CD8-positive, alpha-beta memory T cell (primary cell): ENCODE measurements at regions not wholly inside any gene's neighbourhood (a gene's known extent, or its start where the extent isn't known, plus 50 kb on each side); places are given as distances from the start of the nearest gene placed in this dataset.
"Not testable (repeated sequence)": the region's sequence is repeated elsewhere in the genome, so short reads cannot be mapped to it uniquely, and the experiment has no call there.

Experiments
- CTCF ChIA-PET: fragments of 350-600 bp; sonication (Branson Sonifier 250); formaldehyde crosslinking; loops from one replicate; lab custom pipeline; 2021; ENCODE audit warnings: antibody characterized with exemption; lab: Charles Lee
- POLR2A ChIA-PET: fragments of 350-600 bp; sonication (Branson Sonifier 250); formaldehyde crosslinking; loops from one replicate; lab custom pipeline; 2021; ENCODE audit warnings: antibody characterized with exemption; lab: Charles Lee
- DNase-seq, 5 donors: peaks; one replicate each; pipeline versions ENCODE4 v3.0.0 to v3.0.0-alpha.2; 2020 to 2022; ENCODE audit warnings: mixed read lengths in 1 of 5
- H3K27ac ChIP-seq: one replicate; pipeline ENCODE4 v1.7.0; 2013; ENCODE audit warnings: low read depth, mild to moderate bottlenecking, low read length, moderate library complexity
- H3K27me3 ChIP-seq: 2 replicates; pipeline ENCODE4 v1.7.0; 2013; ENCODE audit warnings: low read length, mild to moderate bottlenecking; ENCODE audit not compliant: insufficient read depth, poor library complexity, severe bottlenecking
- H3K36me3 ChIP-seq: 2 replicates; pipeline ENCODE4 v1.7.0; 2013; ENCODE audit warnings: mild to moderate bottlenecking, low read length, moderate library complexity; ENCODE audit not compliant: insufficient read depth
- H3K4me1 ChIP-seq: 2 replicates; pipeline ENCODE4 v1.7.0; 2013; ENCODE audit warnings: mild to moderate bottlenecking, low read length, moderate library complexity; ENCODE audit not compliant: insufficient read depth
- H3K4me3 ChIP-seq: 2 replicates; pipeline ENCODE4 v1.7.0; 2013; ENCODE audit warnings: mild to moderate bottlenecking, low read length
- H3K9me3 ChIP-seq: 2 replicates; pipeline ENCODE4 v1.7.0; 2013; ENCODE audit warnings: mild to moderate bottlenecking, low read length
- H3K27ac Mint-ChIP-seq, 8 donors: one replicate each; pipeline ENCODE4 v1.8.0; 2020 to 2021; ENCODE audit warnings: mixed read lengths in 8 of 8, mild to moderate bottlenecking in 6 of 8, inconsistent platforms in 3 of 8, moderate library complexity in 3 of 8
- H3K27me3 Mint-ChIP-seq, 2 donors: one replicate each; pipeline ENCODE4 v1.8.0; 2020 to 2021; ENCODE audit warnings: mixed read lengths in 2 of 2, mild to moderate bottlenecking in 1 of 2, moderate library complexity in 1 of 2
- H3K36me3 Mint-ChIP-seq, 3 donors: one replicate each; pipeline ENCODE4 v1.8.0; 2020 to 2021; ENCODE audit warnings: mixed read lengths in 3 of 3, inconsistent platforms in 1 of 3, mild to moderate bottlenecking in 1 of 3
- H3K4me1 Mint-ChIP-seq, 3 donors: one replicate each; pipeline ENCODE4 v1.8.0; 2020 to 2021; ENCODE audit warnings: mixed read lengths in 3 of 3, inconsistent platforms in 1 of 3, mild to moderate bottlenecking in 1 of 3
- H3K4me3 Mint-ChIP-seq, 7 donors: one replicate each; pipeline ENCODE4 v1.8.0; 2020 to 2021; ENCODE audit warnings: mixed read lengths in 7 of 7, mild to moderate bottlenecking in 6 of 7, moderate library complexity in 4 of 7, inconsistent platforms in 2 of 7
- H3K9me3 Mint-ChIP-seq, 5 donors: one replicate each; pipeline ENCODE4 v1.8.0; 2020 to 2022; ENCODE audit warnings: mixed read lengths in 5 of 5, mild to moderate bottlenecking in 3 of 5, moderate library complexity in 2 of 5, inconsistent platforms in 1 of 5

DNA sequence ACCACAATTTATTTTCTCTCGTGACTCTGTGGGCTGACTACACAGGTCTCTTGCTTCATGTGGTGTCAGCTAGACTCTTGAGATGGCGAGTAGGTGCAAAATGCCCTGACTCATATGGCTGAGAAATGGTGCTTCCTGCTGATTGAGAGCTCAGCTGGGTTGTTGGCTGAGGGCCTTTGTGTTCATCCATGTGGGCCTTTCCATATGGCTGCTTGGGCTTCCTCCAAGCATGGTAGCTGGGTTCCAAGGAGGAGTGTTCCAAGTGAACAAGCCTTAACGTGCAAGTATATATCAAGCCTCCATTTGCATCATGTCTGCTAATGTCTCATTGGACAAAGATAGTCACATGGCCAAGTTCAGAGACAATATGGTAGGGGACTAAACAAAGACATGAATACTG lies 164.0 kb downstream of the PDCD6IP start:
- Histone ChIP-seq H3K4me3 (no peak overlapping the region), H3K27ac (no peak overlapping the region), H3K9me3 (no peaks in the 10 kb centered on the region), H3K4me1 (no peaks in the 10 kb centered on the region), H3K36me3 (no peaks in the 10 kb centered on the region), H3K27me3 (no peaks in the 10 kb centered on the region)
- Mint-ChIP-seq H3K4me3 (no peak overlapping the region), H3K9me3 (peaks cover 0 to 3% (median 0%) of the 10 kb centered on the region in 5 donors), H3K27me3 (peaks cover 1 to 7% of the 10 kb centered on the region in 2 donors), H3K36me3 (no peaks in the 10 kb centered on the region), H3K27ac (peak overlapping the region in 1 of 8 donors; percentile 8), H3K4me1 (no peaks in the 10 kb centered on the region)
- POLR2A ChIA-PET = no interaction called here
- no peak for DNase-seq
- CTCF ChIA-PET = no interaction called here

DNA sequence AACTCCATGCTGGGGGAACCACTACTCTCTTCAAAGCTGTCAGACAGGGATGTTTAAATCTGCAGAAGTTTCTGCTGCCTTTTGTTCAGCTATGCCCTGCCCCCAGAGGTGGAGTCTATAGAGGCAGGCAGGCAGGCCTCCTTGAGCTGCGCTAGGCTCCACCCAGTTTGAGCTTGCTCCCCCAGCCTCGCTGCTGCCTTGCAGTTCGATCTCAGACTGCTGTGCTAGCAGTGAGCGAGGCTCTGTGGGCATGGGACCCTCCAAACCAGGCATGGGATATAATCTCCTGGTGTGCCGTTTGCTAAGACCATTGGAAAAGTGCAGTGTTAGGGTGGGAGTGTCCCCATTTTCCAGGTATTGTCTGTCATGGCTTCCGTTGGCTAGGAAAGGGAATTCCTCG lies 171.8 kb downstream of the PDCD6IP start:
- Mint-ChIP-seq H3K9me3 (peaks cover 0 to 11% (median 7%) of the 10 kb centered on the region in 5 donors), H3K27me3 (peaks cover 11 to 30% of the 10 kb centered on the region in 2 donors), H3K36me3 (peaks cover 0 to 13% (median 1%) of the 10 kb centered on the region in 3 donors)
- CTCF ChIA-PET, H3K4me1 Mint-ChIP-seq, H3K27me3 ChIP-seq, H3K4me1 ChIP-seq, H3K4me3 ChIP-seq, H3K36me3 ChIP-seq, DNase-seq, H3K4me3 Mint-ChIP-seq, H3K27ac ChIP-seq, H3K9me3 ChIP-seq, H3K27ac Mint-ChIP-seq, POLR2A ChIA-PET: not testable (repeated sequence)

DNA sequence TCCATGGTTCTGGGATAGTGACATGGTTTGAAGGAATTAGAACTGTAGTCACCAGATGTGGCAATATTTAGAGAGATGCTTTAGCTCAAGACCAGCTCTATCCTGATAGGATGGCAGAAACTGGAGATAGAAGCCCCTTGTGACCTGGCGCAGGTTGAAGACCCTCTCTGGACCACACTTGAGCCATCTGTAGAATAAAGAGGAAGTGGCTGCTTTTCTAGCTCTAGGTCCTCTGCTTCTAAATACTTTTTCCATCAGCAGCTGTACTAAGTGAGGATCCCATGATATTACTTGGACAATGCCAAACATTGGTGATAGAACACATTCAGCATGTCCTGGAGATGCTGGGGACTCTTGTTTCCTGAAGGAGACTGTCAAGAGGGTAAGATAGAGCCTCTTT lies 172.6 kb downstream of the PDCD6IP start:
- H3K27ac Mint-ChIP-seq = no peak overlapping the region
- Histone ChIP-seq H3K9me3 (no peaks in the 10 kb centered on the region), H3K4me1 (no peaks in the 10 kb centered on the region), H3K27me3 (no peaks in the 10 kb centered on the region), H3K36me3 (no peaks in the 10 kb centered on the region), H3K27ac (no peak overlapping the region), H3K4me3 (no peak overlapping the region)
- H3K9me3 Mint-ChIP-seq = peaks cover 0 to 11% (median 7%) of the 10 kb centered on the region in 5 donors
- no peaks in the 10 kb centered on the region for H3K4me1 Mint-ChIP-seq
- ChIA-PET POLR2A (no interaction called here), CTCF (no interaction called here)
- DNase-seq = no peak
- H3K36me3 Mint-ChIP-seq = peaks cover 0 to 13% (median 1%) of the 10 kb centered on the region in 3 donors
- H3K27me3 Mint-ChIP-seq = peaks cover 11 to 30% of the 10 kb centered on the region in 2 donors
- no peak overlapping the region for H3K4me3 Mint-ChIP-seq

DNA sequence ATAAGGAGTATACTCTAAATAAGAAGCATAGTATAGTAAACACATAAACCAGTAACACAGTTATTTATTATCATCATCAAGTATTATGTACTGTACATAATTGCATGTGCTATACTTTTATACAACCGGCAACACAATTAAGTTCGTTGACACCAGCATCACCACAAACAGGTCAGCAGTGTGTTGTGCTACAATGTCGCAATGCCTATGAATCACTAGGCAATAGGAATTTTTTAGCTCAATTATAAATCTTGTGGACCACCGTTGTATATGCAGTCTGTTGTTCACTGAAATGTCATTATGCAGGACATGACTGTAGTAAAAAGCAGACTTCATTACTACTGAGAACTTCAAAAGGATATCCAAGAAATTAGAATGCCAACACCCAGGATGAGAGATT lies 177.0 kb downstream of the PDCD6IP start:
- no peaks in the 10 kb centered on the region for H3K27me3 ChIP-seq
- Mint-ChIP-seq H3K4me1 (no peaks in the 10 kb centered on the region), H3K27me3 (peaks cover 5 to 20% of the 10 kb centered on the region in 2 donors), H3K36me3 (peaks cover 0 to 8% (median 0%) of the 10 kb centered on the region in 3 donors), H3K9me3 (peaks cover 0 to 4% (median 3%) of the 10 kb centered on the region in 5 donors), H3K4me3 (no peak overlapping the region), H3K27ac (no peak overlapping the region)
- ChIA-PET POLR2A (no interaction called here), CTCF (no interaction called here)
- DNase-seq = no peak
- no peaks in the 10 kb centered on the region for H3K36me3 ChIP-seq
- H3K4me1 ChIP-seq = no peaks in the 10 kb centered on the region
- H3K4me3 ChIP-seq = no peak overlapping the region
- H3K9me3 ChIP-seq = no peaks in the 10 kb centered on the region
- H3K27ac ChIP-seq = no peak overlapping the region

DNA sequence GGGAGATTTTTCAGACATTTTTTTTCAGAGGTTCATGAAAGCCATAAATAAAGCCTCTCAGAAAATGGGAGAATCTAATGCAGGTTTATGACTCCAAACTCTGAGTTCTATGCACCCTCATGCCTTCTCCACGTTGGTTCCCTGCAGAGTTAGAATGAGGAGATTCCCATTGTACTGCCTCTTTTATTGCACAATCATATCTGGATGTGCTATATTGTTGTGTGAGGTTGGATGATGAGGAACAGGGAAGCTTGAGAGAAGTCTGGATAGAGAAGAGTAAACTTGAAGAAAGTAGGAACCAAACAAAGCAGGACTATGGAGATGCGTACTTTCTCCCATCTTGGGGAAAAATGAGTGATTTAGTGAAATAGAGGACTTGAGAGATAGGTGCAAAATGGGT lies 178.8 kb downstream of the PDCD6IP start:
- no peaks in the 10 kb centered on the region for H3K9me3 ChIP-seq
- POLR2A ChIA-PET = no interaction called here
- no peaks in the 10 kb centered on the region for H3K9me3 Mint-ChIP-seq
- H3K27ac Mint-ChIP-seq = no peak overlapping the region
- no peaks in the 10 kb centered on the region for H3K4me1 Mint-ChIP-seq
- CTCF ChIA-PET = no interaction called here
- H3K27me3 Mint-ChIP-seq = peaks cover 0 to 6% of the 10 kb centered on the region in 2 donors
- no peak overlapping the region for H3K4me3 ChIP-seq
- H3K4me3 Mint-ChIP-seq = no peak overlapping the region
- H3K36me3 Mint-ChIP-seq = no peaks in the 10 kb centered on the region
- no peaks in the 10 kb centered on the region for H3K27me3 ChIP-seq
- H3K36me3 ChIP-seq = no peaks in the 10 kb centered on the region
- H3K4me1 ChIP-seq = no peaks in the 10 kb centered on the region
- no peak overlapping the region for H3K27ac ChIP-seq
- DNase-seq = no peak

DNA sequence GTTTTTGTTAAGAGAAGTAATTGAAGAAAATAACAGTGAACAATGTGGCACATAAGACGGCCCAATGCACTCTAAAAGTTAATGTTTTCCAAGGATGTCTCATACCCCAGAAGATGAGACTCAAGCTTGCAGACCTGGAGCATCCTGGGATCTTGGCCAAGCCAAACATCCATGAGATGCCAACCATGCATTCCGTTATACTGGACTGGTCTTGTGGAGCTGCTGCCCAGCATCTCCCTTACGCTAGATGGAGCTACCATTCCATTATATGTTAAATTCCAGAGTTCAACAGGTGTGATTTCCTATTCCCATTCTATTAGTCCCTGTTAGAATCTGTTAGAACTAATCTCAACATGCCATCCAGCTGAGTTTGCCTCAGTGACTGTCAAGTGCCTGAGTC lies 181.8 kb downstream of the PDCD6IP start:
- Histone ChIP-seq H3K27me3 (no peaks in the 10 kb centered on the region), H3K36me3 (no peaks in the 10 kb centered on the region), H3K27ac (no peak overlapping the region), H3K4me3 (no peak overlapping the region), H3K4me1 (no peaks in the 10 kb centered on the region), H3K9me3 (no peaks in the 10 kb centered on the region)
- H3K36me3 Mint-ChIP-seq = no peaks in the 10 kb centered on the region
- ChIA-PET CTCF (no interaction called here), POLR2A (no interaction called here)
- no peak overlapping the region for H3K4me3 Mint-ChIP-seq
- peaks cover 0 to 2% of the 10 kb centered on the region in 2 donors for H3K27me3 Mint-ChIP-seq
- H3K27ac Mint-ChIP-seq = no peak overlapping the region
- H3K9me3 Mint-ChIP-seq = peaks cover 0 to 3% (median 0%) of the 10 kb centered on the region in 5 donors
- no peaks in the 10 kb centered on the region for H3K4me1 Mint-ChIP-seq
- no peak for DNase-seq

DNA sequence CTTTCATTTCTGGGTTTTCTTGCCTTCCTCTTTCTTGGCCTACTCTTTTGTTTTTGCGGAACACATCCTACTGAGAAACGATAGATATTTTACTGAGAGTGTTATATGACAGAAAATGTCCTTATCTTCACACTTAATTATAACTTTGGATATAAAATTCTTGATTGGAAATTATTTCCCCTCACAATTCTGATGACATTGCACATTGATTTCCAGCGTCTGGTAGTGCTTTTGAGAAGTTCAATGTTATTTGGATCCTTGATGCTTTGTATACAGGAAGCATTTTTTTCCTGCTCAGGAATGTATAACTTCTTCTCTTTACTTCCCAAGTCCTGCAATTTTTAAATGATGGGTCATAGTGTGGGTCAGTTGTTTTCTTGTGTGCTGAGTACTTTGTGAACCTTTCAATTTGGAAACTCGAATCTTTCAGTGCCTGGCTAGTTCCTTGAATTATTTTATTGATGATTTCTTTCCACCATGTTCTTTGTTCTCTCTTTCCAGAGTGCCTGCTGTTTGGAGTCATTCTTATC lies 183.9 kb downstream of the PDCD6IP start:
- Mint-ChIP-seq H3K4me3 (no peak overlapping the region), H3K36me3 (no peaks in the 10 kb centered on the region), H3K27me3 (peaks cover 0 to 7% of the 10 kb centered on the region in 2 donors), H3K9me3 (peaks cover 0 to 3% (median 0%) of the 10 kb centered on the region in 5 donors), H3K4me1 (peaks cover 0 to 2% (median 0%) of the 10 kb centered on the region in 3 donors), H3K27ac (no peak overlapping the region)
- Histone ChIP-seq H3K27me3 (no peaks in the 10 kb centered on the region), H3K36me3 (no peaks in the 10 kb centered on the region), H3K4me3 (no peak overlapping the region), H3K27ac (no peak overlapping the region), H3K4me1 (no peaks in the 10 kb centered on the region), H3K9me3 (no peaks in the 10 kb centered on the region)
- DNase-seq = no peak
- POLR2A ChIA-PET = no interaction called here
- CTCF ChIA-PET = no interaction called here

DNA sequence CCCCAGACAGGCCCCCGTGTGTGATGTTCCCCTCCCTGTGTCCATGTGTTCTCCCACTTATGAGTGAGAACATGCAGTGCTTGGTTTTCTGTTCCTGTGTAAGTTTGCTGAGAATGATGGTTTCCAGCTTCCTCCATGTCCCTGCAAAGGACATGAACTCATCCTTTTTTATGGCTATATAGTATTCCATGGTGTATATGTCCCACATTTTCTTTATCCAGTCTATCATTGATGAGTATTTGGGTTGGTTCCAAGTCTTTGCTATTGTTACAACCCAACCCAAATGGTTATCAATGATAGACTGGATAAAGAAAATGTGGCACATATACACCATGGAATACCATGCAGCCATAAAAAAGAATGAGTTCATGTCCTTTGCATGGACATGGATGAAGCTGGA lies 184.5 kb downstream of the PDCD6IP start:
- H3K4me1 ChIP-seq, POLR2A ChIA-PET, H3K4me3 ChIP-seq, H3K9me3 ChIP-seq, H3K27ac ChIP-seq, H3K36me3 Mint-ChIP-seq, DNase-seq, CTCF ChIA-PET, H3K36me3 ChIP-seq, H3K27me3 Mint-ChIP-seq, H3K27me3 ChIP-seq, H3K4me1 Mint-ChIP-seq, H3K4me3 Mint-ChIP-seq, H3K27ac Mint-ChIP-seq, H3K9me3 Mint-ChIP-seq: not testable (repeated sequence)
